ENCODE measurements at regions not wholly inside any gene's neighbourhood (a gene's known extent, or its start where the extent isn't known, plus 50 kb on each side); places are given as distances from the start of the nearest gene placed in this dataset.

DNA sequence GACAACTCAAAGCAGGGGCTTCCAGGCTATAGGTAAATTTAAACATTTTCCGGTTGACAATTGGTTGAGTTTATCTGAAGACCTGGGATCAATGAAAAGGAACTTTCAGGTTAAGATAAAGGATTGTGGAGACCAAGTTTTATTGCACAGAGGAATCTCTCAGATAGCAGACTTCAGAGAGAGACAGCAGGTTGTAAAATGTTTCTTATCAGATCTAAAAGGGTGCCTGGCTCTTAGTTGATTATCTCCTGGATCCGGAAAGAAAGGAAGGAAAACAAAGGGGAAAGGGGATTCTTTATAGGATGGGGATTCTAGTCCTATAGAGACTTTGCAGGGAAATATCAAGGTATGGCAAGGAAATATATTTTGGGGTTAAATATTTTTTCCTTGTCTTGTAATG, 951.3 kb upstream of the SEMA6D start:
- no peak for DNase-seq (ENCODE audit: low read depth in 4 of 6, low spot score in 6 of 6)
- no peaks in the 10 kb centered on the region for H3K36me3 ChIP-seq (ENCODE audit: control insufficient read depth, insufficient read depth, low read length)
- H3K9me3 ChIP-seq (ENCODE audit: control insufficient read depth, insufficient read depth, low read length), result peaks cover 2% of the 10 kb centered on the region
- no peaks in the 10 kb centered on the region for H3K4me1 ChIP-seq (ENCODE audit: control insufficient read depth, insufficient read depth, low read length)
- 82% methylated on average over 1 of the region's 2 CpGs for WGBS (ENCODE audit: insufficient coverage)
- H3K27ac ChIP-seq (ENCODE audit: low read depth, low read length), result no peak overlapping the region
- H3K27me3 ChIP-seq (ENCODE audit: control insufficient read depth, insufficient read depth, low read length), result no peaks in the 10 kb centered on the region
- no peak overlapping the region for H3K4me3 ChIP-seq (ENCODE audit: low read depth, low read length)

DNA sequence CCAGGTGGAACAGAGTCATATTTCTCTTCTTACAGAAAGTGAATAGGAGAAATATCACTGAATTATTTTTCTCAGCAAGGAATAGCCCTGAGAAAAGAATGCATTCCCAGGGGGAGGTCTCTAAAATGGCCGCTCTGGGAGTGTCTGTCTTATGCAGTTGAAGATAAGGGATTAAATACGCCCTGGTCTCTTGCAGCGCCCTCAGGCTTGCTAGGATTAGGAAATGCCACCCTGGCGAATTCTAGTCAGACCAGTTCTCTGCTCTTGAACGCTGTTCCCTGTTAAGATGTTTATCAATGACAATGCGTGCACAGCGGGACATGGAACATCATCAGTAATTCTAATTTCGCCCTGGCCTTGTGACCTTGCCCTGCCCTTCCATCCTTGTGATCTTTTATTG, 949.0 kb upstream of the SEMA6D start:
- H3K9me3 ChIP-seq (ENCODE audit: control insufficient read depth, insufficient read depth, low read length), result peaks cover 2% of the 10 kb centered on the region
- H3K36me3 ChIP-seq (ENCODE audit: control insufficient read depth, insufficient read depth, low read length), result no peaks in the 10 kb centered on the region
- DNase-seq (ENCODE audit: low read depth in 4 of 6, low spot score in 6 of 6), result no peak
- WGBS (ENCODE audit: insufficient coverage), result 93% methylated on average over 8 of the region's 8 CpGs
- H3K27me3 ChIP-seq (ENCODE audit: control insufficient read depth, insufficient read depth, low read length), result no peaks in the 10 kb centered on the region
- no peaks in the 10 kb centered on the region for H3K4me1 ChIP-seq (ENCODE audit: control insufficient read depth, insufficient read depth, low read length)
- H3K27ac ChIP-seq (ENCODE audit: low read depth, low read length), result no peak overlapping the region
- H3K4me3 ChIP-seq (ENCODE audit: low read depth, low read length), result no peak overlapping the region

GRCh38 chr15:46773016-46773415, 944.3 kb upstream of the SEMA6D start:
- Histone ChIP-seq H3K4me1 (ENCODE audit: control insufficient read depth, insufficient read depth, low read length) (no peaks in the 10 kb centered on the region), H3K9me3 (ENCODE audit: control insufficient read depth, insufficient read depth, low read length) (peaks cover 2% of the 10 kb centered on the region), H3K27ac (ENCODE audit: low read depth, low read length) (no peak overlapping the region), H3K27me3 (ENCODE audit: control insufficient read depth, insufficient read depth, low read length) (no peaks in the 10 kb centered on the region), H3K4me3 (ENCODE audit: low read depth, low read length) (no peak overlapping the region), H3K36me3 (ENCODE audit: control insufficient read depth, insufficient read depth, low read length) (no peaks in the 10 kb centered on the region)
- 90% methylated on average over 7 of the region's 9 CpGs for WGBS (ENCODE audit: insufficient coverage)
- DNase-seq (ENCODE audit: low read depth in 4 of 6, low spot score in 6 of 6), result no peak

- 80% methylated on average over 1 of the region's 5 CpGs for WGBS (ENCODE audit: insufficient coverage)
- Histone ChIP-seq H3K27me3 (ENCODE audit: control insufficient read depth, insufficient read depth, low read length) (no peaks in the 10 kb centered on the region), H3K4me3 (ENCODE audit: low read depth, low read length) (no peak overlapping the region), H3K9me3 (ENCODE audit: control insufficient read depth, insufficient read depth, low read length) (no peaks in the 10 kb centered on the region), H3K27ac (ENCODE audit: low read depth, low read length) (no peak overlapping the region), H3K4me1 (ENCODE audit: control insufficient read depth, insufficient read depth, low read length) (no peaks in the 10 kb centered on the region), H3K36me3 (ENCODE audit: control insufficient read depth, insufficient read depth, low read length) (no peaks in the 10 kb centered on the region)
- no peak for DNase-seq (ENCODE audit: low read depth in 4 of 6, low spot score in 6 of 6)
These were observed 938.4 kb upstream of the SEMA6D start for GRCh38 chr15:46778876-46779275.

GRCh38 chr15:46786590-46787285, 930.6 kb upstream of the SEMA6D start:
- DNase-seq (ENCODE audit: low read depth in 4 of 6, low spot score in 6 of 6), result peak in 5 of 6 donors; percentile 30 to 91 (median 40)
- no peaks in the 10 kb centered on the region for H3K9me3 ChIP-seq (ENCODE audit: control insufficient read depth, insufficient read depth, low read length)
- H3K4me1 ChIP-seq (ENCODE audit: control insufficient read depth, insufficient read depth, low read length), result no peaks in the 10 kb centered on the region
- H3K36me3 ChIP-seq (ENCODE audit: control insufficient read depth, insufficient read depth, low read length), result no peaks in the 10 kb centered on the region
- 38% methylated on average over 1 of the region's 5 CpGs for WGBS (ENCODE audit: insufficient coverage)
- H3K4me3 ChIP-seq (ENCODE audit: low read depth, low read length), result no peak overlapping the region
- H3K27me3 ChIP-seq (ENCODE audit: control insufficient read depth, insufficient read depth, low read length), result no peaks in the 10 kb centered on the region
- no peak overlapping the region for H3K27ac ChIP-seq (ENCODE audit: low read depth, low read length)

DNA sequence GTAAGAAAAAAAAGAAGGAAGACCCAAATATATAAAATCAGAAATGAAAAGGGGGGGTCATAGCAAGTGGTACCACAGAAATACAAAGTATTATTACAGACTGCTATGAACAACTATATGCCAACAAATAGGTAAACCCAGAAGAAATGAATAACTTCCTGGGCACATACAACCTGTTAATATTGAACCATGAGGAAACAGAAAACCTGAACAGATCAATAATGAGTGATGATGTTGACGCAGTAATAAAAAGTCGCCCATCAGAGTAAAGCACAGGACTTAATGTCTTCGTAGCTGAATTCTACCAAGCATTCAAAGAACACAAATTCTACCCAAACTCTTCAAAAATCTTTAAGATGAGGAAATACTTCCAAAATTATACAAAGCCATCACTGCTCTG, 921.6 kb upstream of the SEMA6D start:
- Histone ChIP-seq H3K27me3 (ENCODE audit: control insufficient read depth, insufficient read depth, low read length) (no peaks in the 10 kb centered on the region), H3K36me3 (ENCODE audit: control insufficient read depth, insufficient read depth, low read length) (no peaks in the 10 kb centered on the region), H3K4me3 (ENCODE audit: low read depth, low read length) (no peak overlapping the region), H3K9me3 (ENCODE audit: control insufficient read depth, insufficient read depth, low read length) (no peaks in the 10 kb centered on the region), H3K27ac (ENCODE audit: low read depth, low read length) (no peak overlapping the region), H3K4me1 (ENCODE audit: control insufficient read depth, insufficient read depth, low read length) (no peaks in the 10 kb centered on the region)
- no peak for DNase-seq (ENCODE audit: low read depth in 4 of 6, low spot score in 6 of 6)
- no CpG with 5 or more reads among the region's 3 CpGs for WGBS (ENCODE audit: insufficient coverage)

GRCh38 chr15:46808834-46809233, 908.5 kb upstream of the SEMA6D start:
- no CpG with 5 or more reads among the region's 1 CpG for WGBS (ENCODE audit: insufficient coverage)
- Histone ChIP-seq H3K4me1 (ENCODE audit: control insufficient read depth, insufficient read depth, low read length) (no peaks in the 10 kb centered on the region), H3K9me3 (ENCODE audit: control insufficient read depth, insufficient read depth, low read length) (no peaks in the 10 kb centered on the region), H3K27ac (ENCODE audit: low read depth, low read length) (no peak overlapping the region), H3K27me3 (ENCODE audit: control insufficient read depth, insufficient read depth, low read length) (no peaks in the 10 kb centered on the region), H3K4me3 (ENCODE audit: low read depth, low read length) (no peak overlapping the region), H3K36me3 (ENCODE audit: control insufficient read depth, insufficient read depth, low read length) (no peaks in the 10 kb centered on the region)
- DNase-seq (ENCODE audit: low read depth in 4 of 6, low spot score in 6 of 6), result no peak

- Histone ChIP-seq H3K27ac (ENCODE audit: low read depth, low read length) (no peak overlapping the region), H3K4me3 (ENCODE audit: low read depth, low read length) (no peak overlapping the region), H3K27me3 (ENCODE audit: control insufficient read depth, insufficient read depth, low read length) (no peaks in the 10 kb centered on the region), H3K9me3 (ENCODE audit: control insufficient read depth, insufficient read depth, low read length) (no peaks in the 10 kb centered on the region), H3K36me3 (ENCODE audit: control insufficient read depth, insufficient read depth, low read length) (no peaks in the 10 kb centered on the region), H3K4me1 (ENCODE audit: control insufficient read depth, insufficient read depth, low read length) (no peaks in the 10 kb centered on the region)
- WGBS (ENCODE audit: insufficient coverage), result 0% methylated on average over 2 of the region's 4 CpGs
- peak in 4 of 6 donors; percentile 7 to 57 (median 11) for DNase-seq (ENCODE audit: low read depth in 4 of 6, low spot score in 6 of 6)
These were observed 902.1 kb upstream of the SEMA6D start for GRCh38 chr15:46815240-46815639.

DNA sequence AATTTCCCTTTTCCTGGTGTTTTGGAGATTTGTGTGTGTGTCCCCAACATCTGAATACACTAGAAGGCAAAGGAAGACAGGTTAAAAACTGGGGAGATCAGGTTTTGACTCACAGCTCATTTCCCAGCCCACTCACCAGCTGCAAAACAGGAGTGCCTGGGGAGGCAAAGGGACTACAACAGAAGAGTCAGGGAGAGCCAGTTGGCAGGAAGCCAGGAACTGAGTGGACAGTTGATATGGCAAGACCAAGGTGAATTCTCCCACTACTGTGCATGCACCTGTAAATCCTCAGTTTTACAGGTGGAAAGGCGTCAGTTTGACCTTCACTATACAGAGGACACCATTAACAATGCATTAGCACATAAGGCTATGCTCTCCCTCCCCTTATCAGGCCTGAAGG, 901.5 kb upstream of the SEMA6D start:
- no CpG with 5 or more reads among the region's 1 CpG for WGBS (ENCODE audit: insufficient coverage)
- peak in 3 of 6 donors; percentile 6 to 13 (median 9) for DNase-seq (ENCODE audit: low read depth in 4 of 6, low spot score in 6 of 6)

DNA sequence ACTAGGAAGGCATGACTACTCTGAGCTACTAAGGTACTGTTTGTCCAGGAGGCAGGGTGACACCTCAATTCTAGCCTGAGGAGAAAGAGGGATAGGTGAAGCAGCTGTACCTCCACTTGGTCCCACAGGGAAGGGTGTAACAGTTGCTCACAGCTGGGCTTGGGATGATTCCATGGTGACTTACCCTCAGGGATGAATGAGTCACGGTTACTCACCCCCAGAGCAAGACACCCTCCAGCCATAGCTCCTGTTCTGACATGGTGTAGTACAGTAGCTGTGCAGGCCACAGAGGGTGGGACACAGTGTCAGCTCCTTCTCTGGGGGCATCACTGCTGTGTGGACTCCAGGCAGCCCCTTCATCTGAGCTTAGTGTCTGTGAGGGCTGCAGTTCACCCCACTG, 868.6 kb upstream of the SEMA6D start:
- Histone ChIP-seq H3K4me1 (ENCODE audit: control insufficient read depth, insufficient read depth, low read length) (no peaks in the 10 kb centered on the region), H3K4me3 (ENCODE audit: low read depth, low read length) (no peak overlapping the region), H3K27me3 (ENCODE audit: control insufficient read depth, insufficient read depth, low read length) (no peaks in the 10 kb centered on the region), H3K27ac (ENCODE audit: low read depth, low read length) (no peak overlapping the region), H3K36me3 (ENCODE audit: control insufficient read depth, insufficient read depth, low read length) (no peaks in the 10 kb centered on the region), H3K9me3 (ENCODE audit: control insufficient read depth, insufficient read depth, low read length) (peaks cover 7% of the 10 kb centered on the region)
- DNase-seq (ENCODE audit: low read depth in 4 of 6, low spot score in 6 of 6), result no peak
- no CpG with 5 or more reads among the region's 1 CpG for WGBS (ENCODE audit: insufficient coverage)

More for the DNA sequence above, 901.5 kb upstream of the SEMA6D start:
- H3K36me3 ChIP-seq (ENCODE audit: control insufficient read depth, insufficient read depth, low read length), result no peaks in the 10 kb centered on the region
- H3K27me3 ChIP-seq (ENCODE audit: control insufficient read depth, insufficient read depth, low read length), result no peaks in the 10 kb centered on the region
- H3K27ac ChIP-seq (ENCODE audit: low read depth, low read length), result no peak overlapping the region
- H3K9me3 ChIP-seq (ENCODE audit: control insufficient read depth, insufficient read depth, low read length), result no peaks in the 10 kb centered on the region
- H3K4me3 ChIP-seq (ENCODE audit: low read depth, low read length), result no peak overlapping the region
- H3K4me1 ChIP-seq (ENCODE audit: control insufficient read depth, insufficient read depth, low read length), result no peaks in the 10 kb centered on the region

Data from spinal cord (tissue), 9 donors.